Choroid plexus epithelial cell (primary cell): ENCODE measurements at regions not wholly inside any gene's neighbourhood (a gene's known extent, or its start where the extent isn't known, plus 50 kb on each side); places are given as distances from the start of the nearest gene placed in this dataset.

ENCODE experiments used
- DNase-seq: peaks from one replicate; pipeline ENCODE4 v3.0.0-alpha.2; 2010; ENCODE audit warnings: low read depth
- H3K4me3 ChIP-seq: 2 replicates; pipeline ENCODE4 v1.5.1; 2011; ENCODE audit warnings: low read depth, mild to moderate bottlenecking, control low read depth, low read length, moderate library complexity
- TF ChIP-seq, protein P1 (sequence below): conservative IDR thresholded peaks from 2 replicates; pipeline ENCODE4 v1.5.1; 2011; ENCODE audit warnings: low read depth, mild to moderate bottlenecking, control low read depth, inconsistent platforms, low read length, moderate library complexity

GRCh38 chr15:91498749-91499062 is 354.8 kb upstream of the SLCO3A1 start:
- DNase-seq: no peak
- TF ChIP-seq, protein P1, sequence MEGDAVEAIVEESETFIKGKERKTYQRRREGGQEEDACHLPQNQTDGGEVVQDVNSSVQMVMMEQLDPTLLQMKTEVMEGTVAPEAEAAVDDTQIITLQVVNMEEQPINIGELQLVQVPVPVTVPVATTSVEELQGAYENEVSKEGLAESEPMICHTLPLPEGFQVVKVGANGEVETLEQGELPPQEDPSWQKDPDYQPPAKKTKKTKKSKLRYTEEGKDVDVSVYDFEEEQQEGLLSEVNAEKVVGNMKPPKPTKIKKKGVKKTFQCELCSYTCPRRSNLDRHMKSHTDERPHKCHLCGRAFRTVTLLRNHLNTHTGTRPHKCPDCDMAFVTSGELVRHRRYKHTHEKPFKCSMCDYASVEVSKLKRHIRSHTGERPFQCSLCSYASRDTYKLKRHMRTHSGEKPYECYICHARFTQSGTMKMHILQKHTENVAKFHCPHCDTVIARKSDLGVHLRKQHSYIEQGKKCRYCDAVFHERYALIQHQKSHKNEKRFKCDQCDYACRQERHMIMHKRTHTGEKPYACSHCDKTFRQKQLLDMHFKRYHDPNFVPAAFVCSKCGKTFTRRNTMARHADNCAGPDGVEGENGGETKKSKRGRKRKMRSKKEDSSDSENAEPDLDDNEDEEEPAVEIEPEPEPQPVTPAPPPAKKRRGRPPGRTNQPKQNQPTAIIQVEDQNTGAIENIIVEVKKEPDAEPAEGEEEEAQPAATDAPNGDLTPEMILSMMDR: no peak
- no peak overlapping the region for H3K4me3 ChIP-seq

DNA sequence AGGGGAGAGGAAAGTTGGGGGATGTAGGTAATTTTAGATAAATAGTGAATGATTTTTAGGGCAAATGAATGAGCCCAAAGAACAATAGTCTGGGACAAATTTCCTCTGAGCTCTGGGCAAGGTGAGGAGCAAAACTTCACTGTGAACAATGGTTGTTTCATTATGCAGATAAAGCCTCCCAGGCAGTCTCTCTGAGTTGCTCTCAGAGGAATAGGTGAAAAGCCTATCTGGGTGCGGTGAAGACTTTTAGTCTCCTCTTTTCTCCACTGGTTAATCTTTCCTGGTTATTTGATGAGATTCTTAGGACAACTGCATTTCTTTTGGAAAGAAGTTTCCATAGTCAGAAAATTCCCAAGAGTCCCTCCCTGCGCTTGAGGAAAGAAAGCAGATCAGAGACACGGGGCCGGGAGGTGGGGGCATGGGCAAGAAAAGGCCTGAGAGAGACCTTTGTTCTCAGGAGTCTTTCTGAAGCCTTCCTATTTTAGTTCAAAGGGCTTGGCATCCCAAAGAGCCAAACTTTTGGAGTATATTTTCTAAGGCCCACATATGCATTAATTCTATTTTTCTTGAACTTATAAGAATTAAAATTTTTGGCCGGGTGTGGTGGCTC is 353.6 kb upstream of the SLCO3A1 start:
- TF ChIP-seq, protein P1: no peak
- no peak for DNase-seq

GRCh38 chr15:91508633-91509032 is 344.9 kb upstream of the SLCO3A1 start:
- no peak for DNase-seq
- H3K4me3 ChIP-seq: no peak overlapping the region
- TF ChIP-seq, protein P1: no peak

More for the DNA sequence above, 353.6 kb upstream of the SLCO3A1 start:
- no peak overlapping the region for H3K4me3 ChIP-seq

DNA sequence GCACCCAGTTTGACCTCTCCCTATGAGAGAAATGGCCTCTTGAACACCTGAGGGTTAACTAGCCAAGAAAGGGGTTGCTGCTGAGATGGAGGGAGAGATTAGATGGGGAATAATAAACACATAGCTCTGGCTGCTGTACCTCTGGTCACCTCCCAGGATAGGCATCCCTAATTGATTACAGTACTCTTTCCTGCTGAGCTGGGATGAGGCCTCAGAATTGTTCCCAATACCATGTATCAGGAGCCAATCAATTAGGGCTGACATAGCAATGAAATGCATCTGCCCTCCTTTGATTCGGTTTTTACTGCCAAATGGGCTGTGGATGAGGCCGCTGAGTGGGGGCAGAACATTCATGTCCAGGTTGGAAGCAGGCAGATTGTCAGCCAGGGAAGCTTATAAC is 339.4 kb upstream of the SLCO3A1 start:
- no peak overlapping the region for H3K4me3 ChIP-seq
- TF ChIP-seq, protein P1: no peak
- no peak for DNase-seq

DNA sequence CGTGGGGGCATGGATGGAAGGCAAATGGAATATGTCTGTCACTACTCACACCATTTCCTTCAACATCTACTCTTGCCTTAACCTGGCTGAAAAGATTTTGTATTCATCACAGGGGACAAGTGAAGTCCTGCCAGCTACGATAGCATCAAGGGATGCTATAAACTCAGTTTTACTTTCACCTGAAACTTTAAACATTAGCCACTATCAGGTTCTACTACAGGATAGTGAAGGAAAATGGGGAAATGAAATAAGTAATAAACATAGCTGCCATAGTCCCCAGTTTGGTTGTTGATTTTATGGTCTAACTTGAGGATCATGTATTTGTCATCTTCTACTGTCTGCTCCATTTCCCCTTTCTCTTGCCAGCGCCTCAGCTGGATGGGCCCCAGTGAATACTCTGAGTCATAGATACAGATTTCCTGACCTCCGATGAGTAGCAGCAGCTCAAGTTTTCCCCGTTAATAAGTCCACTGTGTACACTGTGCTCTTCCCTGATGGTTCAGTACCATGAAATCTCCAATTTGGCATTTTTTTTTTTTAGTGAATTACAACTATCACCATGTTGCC is 338.2 kb upstream of the SLCO3A1 start:
- peak; percentile 58 for DNase-seq
- H3K4me3 ChIP-seq: no peak overlapping the region
- TF ChIP-seq, protein P1: no peak

DNA sequence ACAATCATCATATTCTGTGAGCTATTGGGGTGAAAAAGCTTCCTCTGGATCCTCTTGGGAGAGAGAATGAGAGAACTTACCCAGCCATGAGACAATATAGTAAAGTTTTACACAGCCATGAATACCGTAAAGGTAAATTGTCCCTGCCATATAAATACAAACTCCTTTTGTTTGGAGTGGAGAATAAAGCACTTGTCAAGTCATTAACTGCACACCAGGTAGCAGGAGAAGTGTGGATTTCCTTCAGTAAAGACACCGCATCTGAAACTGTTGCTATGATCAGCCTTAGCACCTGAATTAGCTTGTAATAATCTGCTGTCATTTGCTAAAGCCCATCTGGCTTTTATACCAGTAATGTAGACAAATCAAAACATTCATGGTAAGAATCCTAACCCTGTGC is 336.6 kb upstream of the SLCO3A1 start:
- TF ChIP-seq, protein P1: no peak
- DNase-seq: no peak
- H3K4me3 ChIP-seq: no peak overlapping the region
